Liver (tissue), 8 donors: ENCODE measurements at regions not wholly inside any gene's neighbourhood (a gene's known extent, or its start where the extent isn't known, plus 50 kb on each side); places are given as distances from the start of the nearest gene placed in this dataset.

Experiments used
- DNase-seq: peaks from one replicate; pipeline ENCODE4 v3.0.0-alpha.2; 2017; ENCODE audit warnings: low spot score
- H3K27ac ChIP-seq, 2 donors: one replicate each; pipeline ENCODE4 v1.7.0; 2013; ENCODE audit warnings: inconsistent platforms in 2 of 2, low read length in 2 of 2, control low read depth in 1 of 2, low read depth in 1 of 2, mild to moderate bottlenecking in 1 of 2
- H3K27me3 ChIP-seq, 4 donors: one replicate each; pipeline versions ENCODE4 v1.6.1 to v1.7.0; 2013; ENCODE audit warnings: low read length in 3 of 4, inconsistent platforms in 1 of 4, mild to moderate bottlenecking in 1 of 4, moderate library complexity in 1 of 4; ENCODE audit not compliant: control insufficient read depth in 4 of 4, insufficient read depth in 4 of 4
- H3K36me3 ChIP-seq, 4 donors: one replicate each; pipeline versions ENCODE4 v1.6.1 to v1.7.0; 2013; ENCODE audit warnings: low read length in 3 of 4, mild to moderate bottlenecking in 3 of 4, low read depth in 1 of 4, moderate library complexity in 1 of 4; ENCODE audit not compliant: control insufficient read depth in 4 of 4, insufficient read depth in 3 of 4
- H3K4me1 ChIP-seq, 4 donors: one replicate each; pipeline versions ENCODE4 v1.6.1 to v1.7.0; 2013; ENCODE audit warnings: low read length in 3 of 4, mild to moderate bottlenecking in 3 of 4, moderate library complexity in 1 of 4; ENCODE audit not compliant: control insufficient read depth in 4 of 4, insufficient read depth in 4 of 4
- H3K4me3 ChIP-seq, 3 donors: one replicate each; pipeline versions ENCODE4 v1.6.1 to v1.7.0; 2013; ENCODE audit warnings: low read length in 3 of 3, control low read depth in 1 of 3, low read depth in 1 of 3, mild to moderate bottlenecking in 1 of 3
- H3K9ac ChIP-seq, 2 donors: one replicate each; pipeline ENCODE4 v1.7.0; 2013; ENCODE audit warnings: low read length in 2 of 2, mild to moderate bottlenecking in 2 of 2, moderate library complexity in 2 of 2, control low read depth in 1 of 2, low read depth in 1 of 2
- H3K9me3 ChIP-seq, 4 donors: one replicate each; pipeline versions ENCODE4 v1.6.1 to v1.7.0; 2013; ENCODE audit warnings: low read length in 3 of 4; ENCODE audit not compliant: control insufficient read depth in 4 of 4
- EGR1 ChIP-seq, 2 donors: IDR thresholded peaks; 2 replicates each; pipeline ENCODE4 v1.6.1; 2016 to 2018; ENCODE audit warnings: antibody characterized with exemption in 2 of 2, low read depth in 2 of 2
- FOXA1 ChIP-seq: IDR thresholded peaks from 2 replicates; pipeline ENCODE4 v1.6.1; 2016; ENCODE audit warnings: antibody characterized with exemption
- FOXA2 ChIP-seq: IDR thresholded peaks from 2 replicates; pipeline ENCODE4 v1.6.1; 2016; ENCODE audit warnings: antibody characterized with exemption
- GABPA ChIP-seq, 2 donors: IDR thresholded peaks in 1 of 2; conservative IDR thresholded peaks in 1 of 2; 2 replicates each; pipeline ENCODE4 v1.6.1; 2016; ENCODE audit warnings: antibody characterized with exemption in 2 of 2, mild to moderate bottlenecking in 1 of 2, moderate library complexity in 1 of 2
- HNF4G ChIP-seq: IDR thresholded peaks from 2 replicates; pipeline ENCODE4 v1.6.1; 2016; ENCODE audit warnings: antibody characterized with exemption
- JUND ChIP-seq, 2 donors: IDR thresholded peaks; 2 replicates each; pipeline ENCODE4 v1.6.1; 2016; ENCODE audit warnings: antibody characterized with exemption in 2 of 2
- NR2F2 ChIP-seq: IDR thresholded peaks from 2 replicates; pipeline ENCODE4 v1.6.1; 2016; ENCODE audit warnings: antibody characterized with exemption
- RAD21 ChIP-seq, 2 donors: IDR thresholded peaks; 2 replicates each; pipeline ENCODE4 v1.6.1; 2016; ENCODE audit warnings: antibody characterized with exemption in 2 of 2, mild to moderate bottlenecking in 2 of 2
- RXRA ChIP-seq, 2 donors: IDR thresholded peaks; 2 replicates each; pipeline ENCODE4 v1.6.1; 2017 to 2018; ENCODE audit warnings: antibody characterized with exemption in 2 of 2, mild to moderate bottlenecking in 1 of 2
- SP1 ChIP-seq: IDR thresholded peaks from 2 replicates; pipeline ENCODE4 v1.6.1; 2018; ENCODE audit warnings: antibody characterized with exemption, mild to moderate bottlenecking
- TAF1 ChIP-seq: conservative IDR thresholded peaks from 2 replicates; pipeline ENCODE4 v1.6.1; 2016; ENCODE audit warnings: antibody characterized with exemption, mild to moderate bottlenecking
- WGBS: extraction: QIAGEN DNeasy Blood & Tissue Kit; methylation state at CpG from one replicate; pipeline ENCODE4 v1.1.7; 2013; 5-methylcytosine and 5-hydroxymethylcytosine counted together
- TF ChIP-seq, protein P1 (sequence below): fragments of 150-350 bp; IDR thresholded peaks from 2 replicates; pipeline ENCODE4 v1.5.1; 2017; ENCODE audit warnings: improper control_type of control experiment, low read depth, low read length; ENCODE audit not compliant: missing input control
- TF ChIP-seq, protein P2 (sequence below): IDR thresholded peaks from 2 replicates; pipeline ENCODE4 v1.6.1; 2016; ENCODE audit warnings: antibody characterized with exemption
- TF ChIP-seq, protein P3 (sequence below): IDR thresholded peaks from 2 replicates; pipeline ENCODE4 v1.6.1; 2016; ENCODE audit warnings: antibody characterized with exemption, mild to moderate bottlenecking
- TF ChIP-seq, protein P4 (sequence below): IDR thresholded peaks from 2 replicates; pipeline ENCODE4 v1.6.1; 2016; ENCODE audit warnings: antibody characterized with exemption
- donor health status: healthy.
- donor health status: healthy.
- donor health status: healthy.
- donor health status: healthy.
- donor health status: healthy.

DNA sequence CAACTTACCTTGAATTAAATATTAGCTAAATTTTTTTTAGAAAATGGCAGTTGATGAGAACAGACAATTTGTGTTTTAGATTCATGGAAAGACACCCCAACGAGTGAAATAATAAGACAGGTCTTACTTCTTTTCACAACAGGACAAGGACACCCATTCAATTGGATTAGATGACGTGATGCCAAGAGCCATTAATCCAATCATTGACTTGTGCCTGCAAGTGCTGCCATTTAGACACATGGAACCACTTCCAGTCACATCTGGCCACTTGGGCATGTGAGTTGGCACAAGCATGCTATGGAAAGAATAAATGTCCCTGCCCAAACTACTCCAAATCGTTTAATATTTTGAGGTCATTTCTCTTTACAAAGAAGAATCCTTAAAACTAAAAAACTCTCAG, 1308.8 kb downstream of the ROBO2 start:
- no peaks in the 10 kb centered on the region for H3K4me1 ChIP-seq
- no peak overlapping the region for H3K27ac ChIP-seq
- H3K36me3 ChIP-seq, result no peaks in the 10 kb centered on the region
- TF ChIP-seq, protein P1, sequence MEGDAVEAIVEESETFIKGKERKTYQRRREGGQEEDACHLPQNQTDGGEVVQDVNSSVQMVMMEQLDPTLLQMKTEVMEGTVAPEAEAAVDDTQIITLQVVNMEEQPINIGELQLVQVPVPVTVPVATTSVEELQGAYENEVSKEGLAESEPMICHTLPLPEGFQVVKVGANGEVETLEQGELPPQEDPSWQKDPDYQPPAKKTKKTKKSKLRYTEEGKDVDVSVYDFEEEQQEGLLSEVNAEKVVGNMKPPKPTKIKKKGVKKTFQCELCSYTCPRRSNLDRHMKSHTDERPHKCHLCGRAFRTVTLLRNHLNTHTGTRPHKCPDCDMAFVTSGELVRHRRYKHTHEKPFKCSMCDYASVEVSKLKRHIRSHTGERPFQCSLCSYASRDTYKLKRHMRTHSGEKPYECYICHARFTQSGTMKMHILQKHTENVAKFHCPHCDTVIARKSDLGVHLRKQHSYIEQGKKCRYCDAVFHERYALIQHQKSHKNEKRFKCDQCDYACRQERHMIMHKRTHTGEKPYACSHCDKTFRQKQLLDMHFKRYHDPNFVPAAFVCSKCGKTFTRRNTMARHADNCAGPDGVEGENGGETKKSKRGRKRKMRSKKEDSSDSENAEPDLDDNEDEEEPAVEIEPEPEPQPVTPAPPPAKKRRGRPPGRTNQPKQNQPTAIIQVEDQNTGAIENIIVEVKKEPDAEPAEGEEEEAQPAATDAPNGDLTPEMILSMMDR, result no peak
- TF ChIP-seq SP1 (no peak), RAD21 (IDR thresholded peaks at IDR 0.05) (no peak), JUND (IDR thresholded peaks at IDR 0.05) (no peak), GABPA (IDR thresholded peaks at IDR 0.05 in 1 of 2, conservative IDR thresholded peaks at IDR 0.05 in 1 of 2) (no peak)
- TF ChIP-seq, protein P2, sequence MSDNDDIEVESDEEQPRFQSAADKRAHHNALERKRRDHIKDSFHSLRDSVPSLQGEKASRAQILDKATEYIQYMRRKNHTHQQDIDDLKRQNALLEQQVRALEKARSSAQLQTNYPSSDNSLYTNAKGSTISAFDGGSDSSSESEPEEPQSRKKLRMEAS, result no peak
- no peak overlapping the region for H3K4me3 ChIP-seq
- H3K9ac ChIP-seq, result no peak overlapping the region
- no peaks in the 10 kb centered on the region for H3K27me3 ChIP-seq
- no peaks in the 10 kb centered on the region for H3K9me3 ChIP-seq
- no peak for DNase-seq
- WGBS, result 80% methylated on average over 3 of the region's 3 CpGs

DNA sequence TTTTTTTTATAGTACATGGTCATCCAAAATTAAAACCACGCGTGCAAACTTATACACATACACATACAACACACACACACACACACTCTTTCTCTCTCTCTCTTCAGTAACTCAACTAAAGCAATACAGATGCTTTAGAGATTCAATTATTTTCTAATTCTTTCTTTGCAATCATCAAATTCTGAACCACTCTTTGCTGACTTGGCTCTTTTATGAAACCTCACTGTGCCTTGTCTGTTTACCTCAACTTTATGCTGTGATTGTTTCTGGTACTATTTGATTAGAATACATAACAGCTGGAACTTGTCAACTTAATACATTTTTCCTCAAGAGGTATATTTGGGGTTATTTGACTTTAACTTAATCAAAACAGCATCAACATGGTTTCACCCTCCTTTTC, 1309.7 kb downstream of the ROBO2 start:
- WGBS, result 95% methylated on average over 2 of the region's 2 CpGs
- Histone ChIP-seq H3K4me1 (no peaks in the 10 kb centered on the region), H3K27me3 (no peaks in the 10 kb centered on the region), H3K27ac (no peak overlapping the region), H3K9ac (no peak overlapping the region), H3K36me3 (no peaks in the 10 kb centered on the region), H3K4me3 (no peak overlapping the region), H3K9me3 (no peaks in the 10 kb centered on the region)
- DNase-seq, result no peak
- TF ChIP-seq, protein P3, sequence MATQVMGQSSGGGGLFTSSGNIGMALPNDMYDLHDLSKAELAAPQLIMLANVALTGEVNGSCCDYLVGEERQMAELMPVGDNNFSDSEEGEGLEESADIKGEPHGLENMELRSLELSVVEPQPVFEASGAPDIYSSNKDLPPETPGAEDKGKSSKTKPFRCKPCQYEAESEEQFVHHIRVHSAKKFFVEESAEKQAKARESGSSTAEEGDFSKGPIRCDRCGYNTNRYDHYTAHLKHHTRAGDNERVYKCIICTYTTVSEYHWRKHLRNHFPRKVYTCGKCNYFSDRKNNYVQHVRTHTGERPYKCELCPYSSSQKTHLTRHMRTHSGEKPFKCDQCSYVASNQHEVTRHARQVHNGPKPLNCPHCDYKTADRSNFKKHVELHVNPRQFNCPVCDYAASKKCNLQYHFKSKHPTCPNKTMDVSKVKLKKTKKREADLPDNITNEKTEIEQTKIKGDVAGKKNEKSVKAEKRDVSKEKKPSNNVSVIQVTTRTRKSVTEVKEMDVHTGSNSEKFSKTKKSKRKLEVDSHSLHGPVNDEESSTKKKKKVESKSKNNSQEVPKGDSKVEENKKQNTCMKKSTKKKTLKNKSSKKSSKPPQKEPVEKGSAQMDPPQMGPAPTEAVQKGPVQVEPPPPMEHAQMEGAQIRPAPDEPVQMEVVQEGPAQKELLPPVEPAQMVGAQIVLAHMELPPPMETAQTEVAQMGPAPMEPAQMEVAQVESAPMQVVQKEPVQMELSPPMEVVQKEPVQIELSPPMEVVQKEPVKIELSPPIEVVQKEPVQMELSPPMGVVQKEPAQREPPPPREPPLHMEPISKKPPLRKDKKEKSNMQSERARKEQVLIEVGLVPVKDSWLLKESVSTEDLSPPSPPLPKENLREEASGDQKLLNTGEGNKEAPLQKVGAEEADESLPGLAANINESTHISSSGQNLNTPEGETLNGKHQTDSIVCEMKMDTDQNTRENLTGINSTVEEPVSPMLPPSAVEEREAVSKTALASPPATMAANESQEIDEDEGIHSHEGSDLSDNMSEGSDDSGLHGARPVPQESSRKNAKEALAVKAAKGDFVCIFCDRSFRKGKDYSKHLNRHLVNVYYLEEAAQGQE, result no peak
- TF ChIP-seq, protein P4, sequence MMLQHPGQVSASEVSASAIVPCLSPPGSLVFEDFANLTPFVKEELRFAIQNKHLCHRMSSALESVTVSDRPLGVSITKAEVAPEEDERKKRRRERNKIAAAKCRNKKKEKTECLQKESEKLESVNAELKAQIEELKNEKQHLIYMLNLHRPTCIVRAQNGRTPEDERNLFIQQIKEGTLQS, result no peak
- TF ChIP-seq FOXA2 (no peak), EGR1 (IDR thresholded peaks at IDR 0.05; ENCODE audit: low read depth in 2 of 2) (no peak), HNF4G (no peak)

DNA sequence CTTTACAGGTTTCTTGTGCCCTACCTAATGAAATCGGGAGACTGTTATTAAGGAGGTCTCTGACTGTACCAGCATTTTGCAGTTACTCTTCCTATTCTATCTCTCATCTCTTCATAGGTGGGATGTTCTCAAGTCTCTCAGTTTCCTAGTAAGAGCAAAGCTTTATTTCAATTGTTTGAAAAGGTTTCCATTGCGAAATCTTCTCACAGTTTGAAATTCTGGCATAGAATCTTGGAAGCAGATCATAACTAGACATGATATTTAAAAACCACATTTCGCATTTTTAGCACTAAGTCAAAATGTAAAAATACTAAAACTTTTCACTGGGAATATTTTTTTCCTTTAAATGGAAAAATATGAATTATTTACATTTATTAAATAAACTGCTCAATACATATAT, 1311.4 kb downstream of the ROBO2 start:
- Histone ChIP-seq H3K4me1 (no peaks in the 10 kb centered on the region), H3K9ac (no peak overlapping the region), H3K9me3 (no peaks in the 10 kb centered on the region), H3K4me3 (no peak overlapping the region), H3K27ac (no peak overlapping the region), H3K27me3 (no peaks in the 10 kb centered on the region), H3K36me3 (no peaks in the 10 kb centered on the region)
- 83% methylated on average over 3 of the region's 3 CpGs for WGBS
- DNase-seq, result no peak
- TF ChIP-seq FOXA1, result no peak
- TF ChIP-seq TAF1, result no peak
- TF ChIP-seq NR2F2, result no peak
- TF ChIP-seq RXRA (IDR thresholded peaks at IDR 0.05), result no peak
- no peak for TF ChIP-seq SP1
- TF ChIP-seq, protein P2, result no peak
